ENCODE measurements at regions not wholly inside any gene's neighbourhood (a gene's known extent, or its start where the extent isn't known, plus 50 kb on each side); places are given as distances from the start of the nearest gene placed in this dataset.

- no peak for TF ChIP-seq POLR2A (IDR thresholded peaks at IDR 0.05)
- no peak for TF ChIP-seq CTCF (IDR thresholded peaks at IDR 0.05)
Measured at GRCh38 chr18:40133253-40133652, 1821.8 kb upstream of the PIK3C3 start.

Data from Peyer's patch (tissue), 4 donors.